ENCODE measurements at regions not wholly inside any gene's neighbourhood (a gene's known extent, or its start where the extent isn't known, plus 50 kb on each side); places are given as distances from the start of the nearest gene placed in this dataset.
"Not testable (repeated sequence)": the region's sequence is repeated elsewhere in the genome, so short reads cannot be mapped to it uniquely, and the experiment has no call there.

DNA sequence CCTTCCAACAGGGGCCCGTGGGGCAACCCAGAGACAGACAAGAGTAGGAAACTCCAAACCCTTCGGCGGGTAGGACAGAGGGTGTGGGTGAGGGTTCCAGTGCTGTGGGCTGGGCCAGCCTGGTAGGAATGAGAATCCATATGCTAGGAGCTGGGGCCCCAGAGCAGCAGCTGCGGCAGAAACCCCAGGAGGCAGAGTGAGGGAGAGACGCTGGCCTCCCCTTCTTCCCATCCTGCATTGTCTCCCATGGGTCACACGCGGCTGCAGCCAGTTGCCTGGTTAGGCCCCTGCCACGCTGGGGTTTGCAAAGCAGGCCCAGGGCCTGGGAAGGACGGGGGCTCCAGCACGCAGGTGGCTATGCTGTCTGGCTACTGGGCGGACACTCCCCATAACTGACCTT, 113.1 kb upstream of the CCZ1B start:
- not testable (repeated sequence) for DNase-seq

DNA sequence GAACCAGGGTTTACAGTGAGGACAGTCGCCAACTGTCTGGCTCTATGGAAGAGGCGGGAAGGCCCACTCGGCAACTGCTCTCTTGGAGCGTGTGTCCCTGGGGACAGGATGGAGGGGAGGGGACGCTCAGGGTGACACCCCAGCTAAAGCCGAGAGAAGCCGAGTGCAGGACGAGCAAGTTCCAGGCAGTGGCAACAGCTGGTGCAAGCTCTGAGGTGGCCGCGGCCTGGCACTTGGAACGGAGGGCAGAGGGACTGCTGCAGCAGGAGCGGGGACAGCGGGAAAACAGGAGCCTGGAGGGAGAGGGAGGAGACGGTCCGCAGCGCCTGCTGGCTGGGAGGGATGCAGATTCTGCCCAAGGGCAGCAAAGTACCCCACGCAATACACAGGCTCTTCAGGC, 113.8 kb upstream of the CCZ1B start:
- not testable (repeated sequence) for DNase-seq

DNA sequence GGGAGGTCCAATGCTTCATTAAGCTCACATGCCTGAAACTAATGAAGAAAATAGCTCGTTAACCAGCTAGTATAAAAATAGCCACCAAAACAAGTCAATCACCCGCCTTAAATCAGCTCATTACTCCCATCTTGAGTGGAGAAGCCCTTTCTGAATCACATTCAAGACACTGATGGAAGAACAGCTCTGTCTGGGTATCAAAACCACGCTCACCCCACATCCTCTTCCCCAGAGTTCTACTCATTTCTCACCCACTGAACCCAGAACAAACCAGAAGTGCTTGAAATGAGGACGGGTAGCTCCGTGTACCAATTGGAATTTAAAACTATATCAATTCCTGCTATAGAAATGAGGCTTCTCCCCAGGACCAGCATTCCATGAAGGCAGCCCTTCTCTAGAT, 120.8 kb upstream of the CCZ1B start:
- DNase-seq, result peak in 1 of 5 experiments; percentile 48

DNA sequence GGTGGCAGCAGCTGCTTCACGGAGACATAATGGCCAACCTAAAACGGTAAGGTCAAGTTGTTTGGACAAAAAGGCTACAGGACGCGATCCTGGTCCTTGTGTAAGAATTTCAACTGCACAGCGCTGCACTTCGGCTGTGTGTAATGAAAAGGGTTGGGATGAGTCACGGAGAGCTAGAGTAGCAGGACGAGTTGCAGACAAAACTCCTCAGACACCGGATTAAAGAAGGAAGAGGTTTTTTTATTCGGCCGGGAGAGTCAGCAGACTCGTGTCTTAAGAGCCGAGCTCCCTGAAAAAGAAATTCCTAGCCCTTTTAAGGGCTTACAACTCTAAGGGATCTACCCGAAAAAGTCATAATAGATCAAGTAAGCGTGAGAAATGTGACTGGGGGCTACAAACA, 124.2 kb upstream of the CCZ1B start:
- not testable (repeated sequence) for DNase-seq

DNA sequence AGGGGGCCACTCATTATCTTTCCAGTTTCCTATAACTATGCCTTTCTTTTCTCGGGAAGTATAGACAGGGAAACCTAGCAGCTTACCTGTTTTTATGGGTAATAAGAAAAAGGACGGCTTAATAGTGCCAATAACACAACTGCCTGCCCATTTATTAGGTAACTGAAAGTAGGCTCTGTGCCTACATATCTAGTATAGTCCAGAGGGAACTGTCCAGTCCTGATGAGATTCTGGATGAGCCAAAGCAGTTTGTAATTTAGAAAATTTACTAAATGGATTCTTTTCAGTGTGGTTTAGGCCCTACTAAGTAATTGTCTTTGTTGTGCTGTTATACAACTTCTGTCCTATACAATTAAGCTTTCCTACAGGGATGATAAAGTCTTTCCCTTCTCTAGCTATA, 125.5 kb upstream of the CCZ1B start:
- not testable (repeated sequence) for DNase-seq

DNA sequence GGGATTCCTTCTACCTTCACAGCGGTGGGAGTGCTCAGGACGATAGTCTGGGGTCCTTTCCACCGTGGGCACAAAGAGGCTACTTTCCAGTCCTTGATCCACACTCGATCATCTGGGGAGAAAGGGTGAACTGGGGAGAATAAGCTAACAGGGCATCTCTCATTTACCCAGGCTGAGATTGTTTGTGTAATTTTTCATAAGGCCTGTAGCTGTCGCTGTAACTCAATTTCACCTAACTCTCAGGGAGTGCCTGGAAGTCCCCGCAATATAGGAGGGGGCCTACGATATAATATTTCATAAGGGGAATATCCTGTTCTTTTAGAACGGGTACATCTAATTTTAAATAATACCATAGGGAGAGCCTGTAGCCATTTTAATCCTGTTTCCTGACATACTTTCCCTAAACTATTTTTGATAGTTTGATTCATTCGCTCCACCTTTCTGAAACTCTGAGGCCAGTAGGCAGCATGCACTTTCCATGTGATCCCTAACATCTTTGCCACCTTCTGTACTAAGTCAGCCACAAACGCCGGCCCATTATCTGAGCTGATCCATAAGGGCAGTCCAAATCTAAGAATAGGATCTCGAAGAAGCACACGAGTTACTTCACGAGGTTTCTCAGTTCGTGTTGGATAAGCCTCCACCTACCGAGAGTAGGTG, 127.2 kb upstream of the CCZ1B start:
- not testable (repeated sequence) for DNase-seq

DNA sequence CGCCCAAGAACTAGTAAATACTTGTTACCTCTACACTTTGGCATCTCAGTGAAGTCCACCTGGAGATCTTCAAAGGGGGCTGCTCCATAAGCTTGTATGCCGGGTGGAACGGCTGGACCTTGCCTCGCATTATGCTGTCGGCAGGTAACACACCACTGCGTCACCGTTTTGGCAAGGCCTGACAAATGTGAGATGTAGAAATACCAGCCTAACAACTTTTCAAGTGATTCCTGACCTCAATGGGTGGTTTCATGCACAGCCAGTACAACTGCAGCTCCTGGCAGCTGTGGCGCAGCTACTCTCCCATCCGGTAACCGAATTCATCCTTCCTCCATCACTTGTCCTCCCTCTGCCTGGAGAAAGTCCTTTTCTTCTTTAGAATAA, 127.7 kb upstream of the CCZ1B start:
- DNase-seq, result not testable (repeated sequence)

DNA sequence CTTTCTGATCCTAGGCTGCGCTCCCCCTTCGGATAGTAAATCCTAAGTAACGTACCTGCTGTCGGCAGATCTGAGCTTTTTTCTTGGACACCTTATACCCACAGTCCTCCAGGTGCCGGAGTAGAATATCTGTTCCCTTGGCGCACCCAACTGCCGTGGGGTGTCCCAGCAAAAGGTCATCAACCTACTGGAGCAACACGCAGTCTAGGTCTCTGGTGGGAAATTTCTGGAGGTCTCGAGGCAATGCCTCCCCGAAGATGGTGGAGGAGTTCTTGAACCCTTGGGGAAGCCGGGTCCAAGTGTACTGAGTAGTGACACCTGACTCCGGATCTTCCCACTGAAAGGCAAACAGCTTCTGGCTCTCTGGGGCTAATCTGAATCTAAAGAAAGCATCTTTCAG, 129.3 kb upstream of the CCZ1B start:
- not testable (repeated sequence) for DNase-seq

DNA sequence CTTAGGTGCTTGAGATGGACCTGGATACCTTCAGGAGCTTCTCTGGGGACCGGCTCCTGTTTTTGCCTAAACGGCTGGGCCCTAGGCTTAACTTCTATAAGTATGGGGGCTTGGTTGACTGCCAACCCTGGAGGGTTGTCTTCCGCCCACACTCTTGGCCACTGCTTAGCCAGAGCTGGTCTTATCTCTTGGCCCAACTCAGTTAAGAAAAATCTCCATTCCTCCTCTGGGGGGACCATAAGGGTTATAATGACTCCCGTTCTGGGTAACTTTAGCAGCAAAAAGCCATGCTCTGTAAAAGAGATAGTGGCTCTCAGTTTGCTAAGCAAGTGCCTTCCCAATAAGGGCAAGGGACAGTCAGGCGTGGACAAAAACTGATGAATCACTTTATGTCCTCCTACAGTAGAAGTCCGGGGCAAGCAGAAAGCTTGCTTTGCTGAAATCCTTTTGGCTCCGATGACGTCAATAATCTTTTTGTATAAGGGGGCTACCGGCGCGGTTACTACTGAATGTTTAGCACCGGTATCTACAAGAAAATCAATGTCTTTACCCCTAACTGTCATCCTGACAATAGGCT, 130.0 kb upstream of the CCZ1B start:
- not testable (repeated sequence) for DNase-seq

DNA sequence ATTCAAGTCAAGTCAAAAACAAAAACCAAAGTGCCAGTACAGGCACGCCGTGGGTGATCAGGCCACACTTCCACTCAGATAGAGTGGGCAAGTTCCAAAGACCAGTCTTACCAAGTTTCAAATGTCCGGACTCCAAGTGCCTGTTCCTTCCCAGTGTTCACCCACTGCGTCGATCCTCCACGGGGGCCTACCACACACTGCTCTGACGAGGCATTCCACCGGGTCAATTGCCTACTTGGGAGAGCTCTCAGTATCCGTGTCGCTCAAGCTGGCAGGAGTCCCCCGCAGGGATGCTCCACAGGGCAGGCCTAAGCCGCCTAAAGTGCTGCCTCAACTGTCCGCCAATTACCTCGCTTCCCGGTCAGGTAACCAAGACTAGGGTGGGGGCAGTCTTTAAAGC, 132.3 kb upstream of the CCZ1B start:
- DNase-seq, result not testable (repeated sequence)

DNA sequence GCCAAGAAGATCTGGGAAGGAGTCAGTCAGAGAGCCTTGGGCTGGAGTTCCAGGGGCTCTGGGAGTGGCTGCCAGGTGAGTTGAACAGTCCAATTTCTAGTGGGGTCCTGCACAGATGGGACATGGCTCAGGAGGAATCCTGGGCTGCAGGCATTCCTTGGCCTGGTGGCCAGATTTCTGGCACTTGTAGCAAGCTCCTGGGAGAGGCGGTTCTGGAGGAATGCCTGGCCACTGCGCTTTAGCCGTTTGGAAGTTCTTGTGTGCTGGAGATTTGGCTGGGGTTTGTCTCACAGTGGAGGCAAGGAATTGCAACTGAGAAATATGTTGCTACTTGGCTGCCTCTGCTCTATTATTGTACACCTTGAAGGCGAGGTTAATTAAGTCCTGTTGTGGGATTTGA, 133.9 kb upstream of the CCZ1B start:
- not testable (repeated sequence) for DNase-seq

DNA sequence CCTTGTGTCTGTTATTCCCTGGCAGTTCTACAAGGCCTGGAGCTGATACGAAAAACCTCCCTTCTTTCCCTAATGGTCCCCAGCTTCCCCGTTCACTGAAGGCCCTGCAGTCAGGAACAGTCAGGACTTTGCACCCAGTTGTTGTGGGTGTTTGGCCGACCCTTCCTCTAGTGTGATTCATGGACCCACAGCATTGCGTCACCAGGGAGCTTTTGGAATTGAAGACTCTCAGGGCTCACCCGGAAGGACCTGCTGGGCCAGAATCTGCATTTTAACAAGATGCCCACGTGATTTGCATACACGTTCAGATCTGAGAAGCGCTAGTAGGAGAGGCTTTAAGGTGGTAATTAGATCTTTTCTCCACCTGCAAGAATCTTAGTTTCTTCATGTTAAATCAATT, 136.8 kb upstream of the CCZ1B start:
- not testable (repeated sequence) for DNase-seq

DNA sequence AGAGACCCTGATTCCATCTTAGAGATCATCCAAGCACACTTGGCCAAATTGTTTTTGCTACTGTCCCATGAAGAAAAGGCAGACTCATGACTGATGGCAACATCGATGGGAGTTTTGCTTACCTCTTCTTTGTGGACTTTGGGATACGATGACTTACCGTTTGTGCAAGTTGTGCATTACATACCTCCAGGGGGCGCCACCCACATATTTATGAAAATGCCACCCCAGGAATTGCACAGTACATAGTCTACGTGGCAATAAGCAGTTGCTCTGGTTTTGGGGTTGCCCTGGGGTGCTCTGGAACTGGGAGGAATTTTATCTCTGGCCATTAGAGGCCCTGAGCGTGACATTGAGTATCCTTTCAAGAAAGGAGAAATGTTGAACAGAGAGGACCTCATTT, 139.0 kb upstream of the CCZ1B start:
- peak; percentile 4 to 53 (median 29) for DNase-seq

DNA sequence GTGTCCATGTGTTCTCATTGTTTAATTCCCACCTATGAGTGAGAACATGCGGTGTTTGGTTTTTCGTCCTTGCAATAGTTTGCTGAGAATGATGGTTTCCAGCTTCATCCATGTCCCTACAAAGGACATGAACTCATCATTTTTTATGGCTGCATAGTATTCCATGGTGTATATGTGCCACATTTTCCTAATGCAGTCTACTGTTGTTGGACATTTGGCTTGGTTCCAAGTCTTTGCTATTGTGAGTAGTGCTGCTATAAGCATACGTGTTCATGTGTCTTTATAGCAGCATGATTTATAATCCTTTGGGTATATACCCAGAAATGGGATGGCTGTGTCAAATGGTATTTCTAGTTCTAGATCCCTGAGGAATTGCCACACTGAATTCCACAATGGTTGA, 144.1 kb upstream of the CCZ1B start:
- not testable (repeated sequence) for DNase-seq

DNA sequence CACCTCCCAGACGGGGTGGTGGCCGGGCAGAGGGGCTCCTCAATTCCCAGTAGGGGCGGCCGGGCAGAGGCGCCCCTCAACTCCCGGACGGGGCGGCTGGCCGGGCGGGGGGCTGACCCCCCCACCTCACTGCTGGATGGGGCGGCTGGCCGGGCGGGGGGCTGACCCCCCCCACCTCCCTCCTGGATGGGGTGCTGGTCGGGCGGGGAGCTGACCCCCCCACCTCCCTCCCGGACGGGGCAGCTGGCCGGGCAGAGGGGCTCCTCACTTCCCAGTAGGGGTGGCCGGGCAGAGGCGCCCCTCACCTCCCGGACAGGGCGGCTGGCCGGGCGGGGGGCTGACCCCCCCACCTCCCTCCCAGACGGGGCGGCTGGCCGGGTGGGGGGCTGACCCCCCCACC, 148.8 kb upstream of the CCZ1B start:
- not testable (repeated sequence) for DNase-seq

DNA sequence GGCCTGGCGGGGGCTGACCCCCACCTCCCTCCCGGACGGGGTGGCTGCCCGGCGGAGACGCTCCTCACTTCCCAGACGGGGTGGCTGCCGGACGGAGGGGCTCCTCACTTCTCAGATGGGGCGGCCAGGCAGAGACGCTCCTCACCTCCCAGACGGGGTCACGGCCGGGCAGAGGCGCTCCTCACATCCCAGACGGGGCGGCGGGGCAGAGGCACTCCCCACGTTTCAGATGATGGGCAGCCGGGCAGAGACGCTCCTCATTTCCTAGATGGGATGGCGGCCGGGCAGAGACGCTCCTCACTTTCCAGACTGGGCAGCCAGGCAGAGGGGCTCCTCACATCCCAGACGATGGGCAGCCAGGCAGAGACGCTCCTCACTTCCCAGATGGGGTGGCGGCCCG, 149.3 kb upstream of the CCZ1B start:
- DNase-seq, result not testable (repeated sequence)

DNA sequence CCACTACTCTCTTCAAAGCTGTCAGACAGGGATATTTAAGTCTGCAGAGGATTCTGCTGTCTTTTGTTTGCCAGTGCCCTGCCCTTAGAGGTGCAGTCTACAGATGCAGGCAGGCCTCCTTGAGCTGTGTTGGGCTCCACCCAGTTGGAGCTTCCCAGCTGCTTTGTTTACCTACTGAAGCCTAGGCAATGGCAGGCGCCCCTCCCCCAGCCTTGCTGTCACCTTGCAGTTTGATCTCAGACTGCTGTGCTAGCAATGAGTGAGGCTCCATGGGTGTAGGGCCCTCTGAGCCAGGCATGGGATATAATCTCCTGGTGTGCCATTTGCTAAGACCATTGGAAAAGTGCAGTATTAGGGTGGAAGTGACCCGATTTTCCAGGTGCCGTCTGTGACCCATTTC, 151.3 kb upstream of the CCZ1B start:
- not testable (repeated sequence) for DNase-seq

DNA sequence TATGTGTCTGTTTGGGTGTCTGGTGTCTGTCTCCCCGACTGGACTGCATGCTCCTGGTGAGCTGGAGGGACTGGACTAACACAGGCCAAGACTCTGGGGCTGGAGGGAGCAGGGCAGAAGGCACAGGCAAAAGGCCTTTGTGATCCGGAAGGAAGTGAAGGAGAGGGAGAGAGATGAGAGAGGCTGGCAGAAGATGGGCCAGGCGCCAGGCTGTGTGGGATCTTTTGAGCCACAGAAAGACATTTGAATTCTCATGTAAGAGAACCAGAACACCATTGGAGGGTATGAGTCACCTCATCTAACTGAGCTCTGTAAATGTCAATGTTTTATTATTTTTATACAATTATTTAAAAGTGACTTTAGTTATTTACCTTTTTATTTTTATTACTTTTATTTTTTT, 152.3 kb upstream of the CCZ1B start:
- not testable (repeated sequence) for DNase-seq

DNA sequence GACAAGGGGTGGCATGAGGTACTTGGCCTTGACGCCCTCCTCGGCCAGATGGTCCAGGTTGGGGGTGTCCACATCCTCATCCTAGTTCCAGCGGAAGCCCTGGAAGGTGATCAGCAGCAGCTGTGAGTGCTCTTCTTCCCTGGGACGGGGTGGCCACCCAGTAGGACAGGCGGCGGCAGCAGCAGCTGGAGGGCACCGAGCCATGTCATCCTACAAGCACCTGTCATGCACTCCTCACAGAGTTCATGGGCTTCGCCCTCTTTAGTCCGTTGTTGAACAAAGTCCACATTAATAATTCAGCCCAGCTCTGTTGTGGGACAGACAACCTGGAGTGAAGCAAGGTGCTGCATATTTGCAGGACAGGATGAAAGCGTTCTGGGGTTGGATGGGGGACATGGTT, 153.4 kb upstream of the CCZ1B start:
- DNase-seq, result not testable (repeated sequence)

DNA sequence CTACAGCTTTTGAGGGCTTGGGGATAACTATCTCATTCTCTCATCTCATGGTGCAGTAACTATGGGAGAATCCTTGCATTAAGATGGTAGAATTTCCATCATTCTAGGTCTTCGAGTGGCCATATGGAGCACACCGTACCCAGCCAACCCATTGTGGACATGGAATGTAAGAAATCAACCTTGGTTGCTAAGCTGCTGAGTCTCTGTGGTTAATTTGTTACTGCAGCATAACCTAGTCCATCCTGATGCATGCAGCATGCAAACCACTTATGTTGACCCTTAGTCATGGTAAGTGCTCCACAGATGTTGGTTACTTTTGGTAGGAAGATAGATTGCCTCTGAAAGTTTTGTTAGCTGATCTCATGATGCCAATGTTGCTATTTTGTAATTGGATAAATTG, 156.3 kb upstream of the CCZ1B start:
- DNase-seq, result not testable (repeated sequence)

DNA sequence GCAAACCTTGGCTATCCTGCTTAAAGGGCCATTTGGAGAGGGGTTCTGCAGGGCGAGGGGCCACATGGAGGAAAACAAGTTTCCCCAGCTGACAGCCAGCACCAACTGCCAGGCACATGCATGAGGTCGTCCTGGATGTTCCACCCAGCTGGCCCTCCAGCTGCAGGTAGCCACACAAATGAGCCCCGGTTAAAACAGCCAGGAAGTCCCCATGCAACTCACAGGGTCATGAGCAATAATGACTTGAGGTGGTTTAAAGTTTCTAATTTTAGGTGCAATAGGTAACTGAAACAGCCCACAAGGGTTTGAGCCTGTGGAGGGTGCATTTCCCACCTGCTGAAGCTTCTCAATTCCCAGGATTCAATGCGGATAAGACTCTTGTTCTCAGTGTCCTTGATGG, 160.8 kb upstream of the CCZ1B start:
- not testable (repeated sequence) for DNase-seq

DNA sequence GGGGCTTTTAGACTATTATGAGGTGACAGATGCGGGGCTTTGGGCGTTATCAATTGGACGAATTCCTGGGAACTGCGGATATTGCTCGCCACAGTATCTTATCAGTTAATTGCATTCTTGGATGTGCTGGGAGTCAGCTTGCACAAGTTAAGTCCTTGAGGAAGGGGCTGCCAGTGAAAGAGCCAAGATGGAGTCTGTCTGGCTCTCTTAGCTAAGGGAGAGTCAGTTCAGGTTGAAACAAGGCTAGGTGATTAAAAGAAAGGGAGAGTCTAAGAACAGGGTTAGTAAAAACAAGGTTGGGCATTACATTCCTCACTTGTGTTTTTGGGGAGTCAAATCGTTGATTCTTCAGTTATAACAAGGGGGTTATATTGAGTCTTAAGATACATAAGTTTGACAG, 162.5 kb upstream of the CCZ1B start:
- not testable (repeated sequence) for DNase-seq

DNA sequence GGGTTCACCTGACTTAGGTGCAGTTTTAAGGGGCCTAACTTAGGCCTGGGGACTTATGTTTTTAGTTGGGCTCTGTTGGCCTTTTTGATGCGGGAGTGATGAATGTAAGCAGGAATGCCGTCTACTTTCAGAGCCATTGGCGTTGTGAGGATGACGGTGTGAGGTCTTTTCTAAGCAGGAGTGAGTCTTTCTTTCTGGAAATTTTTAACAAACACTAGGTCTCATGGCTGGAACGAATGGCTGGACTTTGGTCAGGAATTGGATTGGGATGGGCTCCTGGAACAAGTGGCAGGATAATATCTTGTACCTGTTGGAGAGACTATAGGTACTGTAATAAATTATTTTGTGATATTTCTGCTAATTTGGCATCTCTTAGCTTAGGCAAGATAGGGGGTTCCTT, 163.9 kb upstream of the CCZ1B start:
- DNase-seq, result not testable (repeated sequence)

DNA sequence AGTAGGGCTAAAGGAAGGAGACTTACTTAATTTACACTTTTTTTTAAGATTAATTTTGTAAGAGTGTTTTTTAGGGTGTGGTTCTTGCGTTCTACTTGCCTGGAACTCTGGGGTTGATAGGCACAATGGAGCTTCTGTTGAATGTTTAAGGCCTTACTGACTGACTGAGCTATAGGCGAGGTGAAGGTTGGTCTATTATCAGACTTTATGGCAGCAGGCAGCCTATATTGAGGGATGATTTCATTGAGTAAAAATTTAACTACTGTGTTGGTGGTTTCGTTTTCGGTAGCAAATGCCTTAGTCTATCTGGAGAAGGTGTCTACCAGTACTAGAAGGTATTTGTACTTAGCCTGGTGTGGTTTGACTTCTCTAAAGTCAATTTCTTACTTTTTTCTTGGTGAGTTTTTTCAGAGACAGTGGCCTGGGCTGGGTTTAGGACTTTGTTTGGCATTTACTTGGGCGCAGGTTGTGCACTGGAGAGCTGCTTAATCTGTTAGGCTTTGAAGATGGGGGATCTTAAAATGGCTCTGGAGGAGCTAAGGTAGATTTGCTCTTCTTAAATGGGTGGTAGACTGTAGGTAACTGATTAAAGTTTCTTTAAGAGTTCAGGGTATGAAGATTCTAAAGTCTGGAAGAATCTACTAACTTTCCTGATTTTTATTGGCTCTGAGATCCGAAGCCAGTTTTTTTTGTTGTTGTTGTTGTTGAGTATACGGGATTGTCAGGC, 164.5 kb upstream of the CCZ1B start:
- DNase-seq, result peak in 1 of 5 experiments; percentile 6

All from T-helper 2 cell (primary cell).